ENCODE measurements at regions not wholly inside any gene's neighbourhood (a gene's known extent, or its start where the extent isn't known, plus 50 kb on each side); places are given as distances from the start of the nearest gene placed in this dataset.

DNA sequence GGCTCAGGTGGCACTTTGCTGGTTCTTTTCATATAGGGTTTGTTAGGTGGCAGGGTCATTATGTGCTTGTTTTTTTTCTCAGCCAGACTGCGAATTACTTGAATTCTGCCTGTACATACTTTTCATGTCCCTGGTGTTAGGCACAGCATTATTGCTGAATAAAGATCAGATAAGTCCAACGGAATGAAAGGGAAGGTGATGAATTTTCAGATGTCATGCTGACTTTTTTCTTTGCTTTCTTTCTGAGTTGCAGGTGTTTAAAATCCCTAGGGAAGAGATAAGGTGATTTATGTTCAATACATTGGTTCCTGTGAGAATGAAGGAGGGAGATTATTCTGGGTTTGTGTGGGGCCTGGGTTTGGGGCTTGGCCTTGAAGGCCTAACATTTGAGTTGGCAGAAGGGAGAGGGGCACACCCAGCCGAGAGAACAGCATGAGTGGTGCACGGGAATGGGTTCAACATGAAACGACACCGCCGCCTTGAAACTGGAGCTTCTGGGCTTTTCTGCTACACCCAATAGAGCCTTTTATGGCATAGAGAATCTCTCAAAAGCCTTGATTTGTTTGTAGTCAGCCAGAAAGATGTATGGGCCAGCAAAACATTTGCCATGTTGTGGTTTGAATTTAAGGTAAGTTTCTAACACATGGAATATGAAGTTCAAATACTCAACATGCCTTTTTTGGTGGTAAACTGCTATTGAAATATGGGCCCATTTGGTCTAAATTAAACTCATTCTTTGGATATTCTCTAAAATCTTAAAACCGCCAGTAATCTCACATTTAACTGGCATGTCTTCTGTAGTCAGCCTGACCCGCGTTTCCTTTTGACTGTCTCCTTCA, 477.0 kb downstream of the PCNX1 start:
- no peak for DNase-seq (ENCODE audit: low read depth)
- no peak overlapping the region for H3K4me3 ChIP-seq (ENCODE audit: low read length)
- TF ChIP-seq, protein P1, sequence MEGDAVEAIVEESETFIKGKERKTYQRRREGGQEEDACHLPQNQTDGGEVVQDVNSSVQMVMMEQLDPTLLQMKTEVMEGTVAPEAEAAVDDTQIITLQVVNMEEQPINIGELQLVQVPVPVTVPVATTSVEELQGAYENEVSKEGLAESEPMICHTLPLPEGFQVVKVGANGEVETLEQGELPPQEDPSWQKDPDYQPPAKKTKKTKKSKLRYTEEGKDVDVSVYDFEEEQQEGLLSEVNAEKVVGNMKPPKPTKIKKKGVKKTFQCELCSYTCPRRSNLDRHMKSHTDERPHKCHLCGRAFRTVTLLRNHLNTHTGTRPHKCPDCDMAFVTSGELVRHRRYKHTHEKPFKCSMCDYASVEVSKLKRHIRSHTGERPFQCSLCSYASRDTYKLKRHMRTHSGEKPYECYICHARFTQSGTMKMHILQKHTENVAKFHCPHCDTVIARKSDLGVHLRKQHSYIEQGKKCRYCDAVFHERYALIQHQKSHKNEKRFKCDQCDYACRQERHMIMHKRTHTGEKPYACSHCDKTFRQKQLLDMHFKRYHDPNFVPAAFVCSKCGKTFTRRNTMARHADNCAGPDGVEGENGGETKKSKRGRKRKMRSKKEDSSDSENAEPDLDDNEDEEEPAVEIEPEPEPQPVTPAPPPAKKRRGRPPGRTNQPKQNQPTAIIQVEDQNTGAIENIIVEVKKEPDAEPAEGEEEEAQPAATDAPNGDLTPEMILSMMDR (conservative IDR thresholded peaks at IDR 0.05; ENCODE audit: low read depth, low read length): no peak

- H3K4me3 ChIP-seq (ENCODE audit: low read length): no peak overlapping the region
- TF ChIP-seq, protein P1 (conservative IDR thresholded peaks at IDR 0.05; ENCODE audit: low read depth, low read length): no peak
- DNase-seq (ENCODE audit: low read depth): no peak
These were observed 480.5 kb downstream of the PCNX1 start for GRCh38 chr14:71387753-71388152.

DNA sequence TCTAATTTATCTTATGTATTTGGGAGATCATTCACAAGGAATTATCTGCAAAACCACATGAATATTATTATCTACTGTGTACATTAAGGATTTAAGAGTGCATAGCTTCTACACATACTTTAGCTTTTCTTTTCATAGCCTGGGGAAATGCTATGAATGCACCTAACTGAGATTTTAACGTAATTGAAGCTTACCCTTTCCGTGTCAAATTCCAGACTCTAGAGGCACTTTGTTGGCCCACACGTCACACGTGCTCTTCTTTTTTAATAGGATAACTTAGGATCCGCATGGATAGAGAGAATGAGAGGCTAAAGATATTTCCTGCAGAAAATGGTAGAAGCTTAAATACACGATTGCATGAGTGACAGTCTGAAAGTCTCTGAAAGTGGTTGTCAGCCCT, 481.1 kb downstream of the PCNX1 start:
- H3K4me3 ChIP-seq (ENCODE audit: low read length): no peak overlapping the region
- TF ChIP-seq, protein P1 (conservative IDR thresholded peaks at IDR 0.05; ENCODE audit: low read depth, low read length): no peak
- peak; percentile 22 for DNase-seq (ENCODE audit: low read depth)

DNA sequence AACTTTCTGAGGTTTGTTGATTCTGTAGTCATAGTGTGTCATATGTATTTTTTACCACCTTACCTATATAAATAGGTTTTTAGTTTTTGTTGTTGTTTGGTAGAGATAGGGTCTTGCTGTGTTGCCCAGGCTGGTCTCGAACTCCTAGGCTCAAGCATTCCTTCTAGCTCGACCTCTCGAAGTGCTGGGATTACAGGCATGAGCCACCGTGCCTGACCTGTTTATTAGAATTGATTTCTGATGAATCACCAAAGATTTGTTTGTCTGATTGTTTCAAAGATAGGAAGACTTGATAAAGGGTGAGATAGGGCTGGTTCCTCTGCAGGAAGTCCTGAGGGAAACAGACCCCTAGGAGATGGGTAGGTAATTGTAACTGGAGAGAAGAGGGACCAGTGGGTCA, 481.6 kb downstream of the PCNX1 start:
- TF ChIP-seq, protein P1 (conservative IDR thresholded peaks at IDR 0.05; ENCODE audit: low read depth, low read length): no peak
- no peak for DNase-seq (ENCODE audit: low read depth)
- no peak overlapping the region for H3K4me3 ChIP-seq (ENCODE audit: low read length)

GRCh38 chr14:71394386-71394785, 487.1 kb downstream of the PCNX1 start:
- DNase-seq (ENCODE audit: low read depth): no peak
- TF ChIP-seq, protein P1 (conservative IDR thresholded peaks at IDR 0.05; ENCODE audit: low read depth, low read length): no peak

GRCh38 chr14:71395151-71395604, 487.9 kb downstream of the PCNX1 start:
- H3K4me3 ChIP-seq (ENCODE audit: low read length): no peak overlapping the region
- TF ChIP-seq, protein P1 (conservative IDR thresholded peaks at IDR 0.05; ENCODE audit: low read depth, low read length): no peak
- DNase-seq (ENCODE audit: low read depth): no peak

More at GRCh38 chr14:71394386-71394785, 487.1 kb downstream of the PCNX1 start:
- no peak overlapping the region for H3K4me3 ChIP-seq (ENCODE audit: low read length)

- no peak overlapping the region for H3K4me3 ChIP-seq (ENCODE audit: low read length)
- TF ChIP-seq, protein P1 (conservative IDR thresholded peaks at IDR 0.05; ENCODE audit: low read depth, low read length): no peak
These were observed 488.4 kb downstream of the PCNX1 start for GRCh38 chr14:71395636-71396035.

More at GRCh38 chr14:71395636-71396035, 488.4 kb downstream of the PCNX1 start:
- DNase-seq (ENCODE audit: low read depth): no peak
